GM12878 (cell line): ENCODE measurements at regions not wholly inside any gene's neighbourhood (a gene's known extent, or its start where the extent isn't known, plus 50 kb on each side); places are given as distances from the start of the nearest gene placed in this dataset.

Source experiments
- ATAC-seq: fragments of 200-7000 bp; cut with Tn5 transposase; 3 replicates; pipeline ENCODE4 v1.9.1; 2020; ENCODE audit warnings: mild to moderate bottlenecking, moderate library complexity
- BruUV-seq: library from RNA; stranded (reverse); fragments of 400-500 nt; replicated peaks from 2 replicates; lab custom pipeline; 2021; lab: Mats Ljungman, UMichigan
- CTCF ChIA-PET: fragments of 300-600 bp; sonication (Branson Sonifier 250); formaldehyde crosslinking; extraction: SDS; loops from one replicate; lab custom pipeline; 2021; ENCODE audit warnings: inconsistent platforms; lab: Yijun Ruan, JAX
- POLR2A ChIA-PET: fragments of 350-600 bp; formaldehyde crosslinking; extraction: SDS; loops from one replicate; lab custom pipeline; 2021; ENCODE audit warnings: inconsistent platforms; lab: Charles Lee
- RAD21 ChIA-PET: fragments of 300-600 bp; sonication (Branson Sonifier 250); formaldehyde crosslinking; loops from one replicate; lab custom pipeline; 2023; ENCODE audit warnings: antibody characterized with exemption; ENCODE audit not compliant: unreplicated experiment; lab: Charles Lee
- SMC1A ChIA-PET: fragments of 300-600 bp; sonication (Branson Sonifier 250); formaldehyde crosslinking; loops from one replicate; lab custom pipeline; 2023; ENCODE audit not compliant: unreplicated experiment, uncharacterized antibody; lab: Charles Lee
- DNase-seq: peaks from one replicate; pipeline ENCODE4 v3.0.0-alpha.2; 2011; ENCODE audit warnings: low read depth, low spot score
- FAIRE-seq: peaks from 3 replicates; lab custom pipeline; 2011; peaks lifted over from hg19 to GRCh38; lab: Jason Lieb, UNC
- H2AFZ ChIP-seq: 2 replicates; pipeline ENCODE4 v1.6.0; 2011; ENCODE audit warnings: low read depth, low read length, control low read depth; ENCODE audit not compliant: control insufficient read depth
- H3K27ac ChIP-seq: 2 replicates; pipeline ENCODE4 v1.5.1; 2011; ENCODE audit warnings: control low read depth; ENCODE audit not compliant: control insufficient read depth, insufficient read depth
- H3K27me3 ChIP-seq, 2 experiments: replicated peaks in 1 of 2; 2 replicates each; pipeline versions ENCODE4 v1.6.0 to v1.6.1; 2011; ENCODE audit warnings: low read length in 1 of 2; ENCODE audit not compliant: control insufficient read depth in 2 of 2, insufficient read depth in 2 of 2
- H3K36me3 ChIP-seq, 2 experiments: 2 replicates each; pipeline ENCODE4 v1.5.1; 2011; ENCODE audit warnings: low read length in 1 of 2; ENCODE audit not compliant: control insufficient read depth in 2 of 2, insufficient read depth in 2 of 2
- H3K4me1 ChIP-seq: 2 replicates; pipeline ENCODE4 v1.6.1; 2011; ENCODE audit warnings: mild to moderate bottlenecking, low read length, moderate library complexity, mixed read lengths; ENCODE audit not compliant: control insufficient read depth, insufficient read depth
- H3K4me2 ChIP-seq: 2 replicates; pipeline ENCODE4 v1.6.0; 2011; ENCODE audit warnings: control low read depth; ENCODE audit not compliant: control insufficient read depth, insufficient read depth
- H3K4me3 ChIP-seq: fragments of 200-600 bp; sonication (generic); 2 replicates; pipeline ENCODE4 v1.5.1; 2016
- H3K79me2 ChIP-seq: 2 replicates; pipeline ENCODE4 v1.6.0; 2011; ENCODE audit warnings: low read length; ENCODE audit not compliant: control insufficient read depth, insufficient read depth
- H3K9ac ChIP-seq: 2 replicates; pipeline ENCODE4 v1.8.0; 2011; ENCODE audit warnings: low read length, control low read depth, mixed read lengths; ENCODE audit not compliant: control insufficient read depth, insufficient read depth
- H3K9me3 ChIP-seq: replicated peaks from 3 replicates; pipeline ENCODE4 v1.5.1; 2011; ENCODE audit warnings: mild to moderate bottlenecking, low read length; ENCODE audit not compliant: control insufficient read depth, insufficient read depth
- H4K20me1 ChIP-seq: 2 replicates; pipeline ENCODE4 v1.6.0; 2011; ENCODE audit not compliant: control insufficient read depth, insufficient read depth
- BRCA1 ChIP-seq: IDR thresholded peaks from 2 replicates; pipeline ENCODE4 v1.6.1; 2011; ENCODE audit warnings: low read depth, low read length, improper control_type of control experiment
- CREM ChIP-seq: IDR thresholded peaks from 2 replicates; pipeline ENCODE4 v1.6.1; 2014; ENCODE audit warnings: antibody characterized with exemption, low read depth
- KLF5 ChIP-seq: fragments of 450-650 bp; IDR thresholded peaks from 2 replicates; pipeline ENCODE4 v1.6.1; 2014; ENCODE audit warnings: mild to moderate bottlenecking; ENCODE audit not compliant: partially characterized antibody
- MTA3 ChIP-seq: IDR thresholded peaks from 2 replicates; pipeline ENCODE4 v1.6.1; 2012; ENCODE audit warnings: low read length, inconsistent platforms, borderline replicate concordance
- NFXL1 ChIP-seq: fragments of 450-650 bp; IDR thresholded peaks from 2 replicates; pipeline ENCODE4 v1.6.1; 2017; ENCODE audit warnings: antibody characterized with exemption, mild to moderate bottlenecking, borderline replicate concordance
- PAX5 ChIP-seq: IDR thresholded peaks from 2 replicates; pipeline ENCODE4 v1.6.1; 2011; ENCODE audit warnings: low read depth, low read length, borderline replicate concordance
- POLR2AphosphoS2 ChIP-seq: IDR thresholded peaks from 2 replicates; pipeline ENCODE4 v1.6.1; 2011; ENCODE audit warnings: low read depth, mild to moderate bottlenecking, low read length, improper control_type of control experiment, moderate library complexity
- SUZ12 ChIP-seq: fragments of 200-600 bp; sonication (generic); IDR thresholded peaks from one replicate; pipeline ENCODE4 v1.6.1; 2018; ENCODE audit warnings: antibody characterized with exemption, mild to moderate bottlenecking; ENCODE audit not compliant: unreplicated experiment
- ZNF274 ChIP-seq: IDR thresholded peaks from one replicate; pipeline ENCODE4 v1.8.0; 2011; ENCODE audit not compliant: insufficient read length, insufficient read depth
- WGBS: methylation state at CpG from one replicate; pipeline ENCODE4 v1.1.6; 2016; ENCODE audit warnings: low lambda C conversion rate; ENCODE audit not compliant: insufficient replicate concordance, insufficient coverage; ENCODE audit errors: missing lambda C conversion rate; 5-methylcytosine and 5-hydroxymethylcytosine counted together
- in situ Hi-C: fragments of 300-500 bp; cut with MboI; formaldehyde crosslinking; loops from 9 replicates; pipeline ENCODE4 v1.14.3; 2018; ENCODE audit warnings: mixed read lengths
- intact Hi-C: fragments of 100-400 bp; cut with micrococcal nuclease; formaldehyde crosslinking; loops from one replicate; pipeline ENCODE4 v1.14.2; 2022; ENCODE audit not compliant: unreplicated experiment
- TF ChIP-seq, protein P1 (sequence below): fragments of 150-350 bp; IDR thresholded peaks from 2 replicates; pipeline ENCODE4 v1.6.1; 2016; ENCODE audit warnings: low read depth, low read length
- TF ChIP-seq, protein P2 (sequence below): fragments of 150-350 bp; IDR thresholded peaks from 2 replicates; pipeline ENCODE4 v1.6.1; 2014; ENCODE audit warnings: mild to moderate bottlenecking, low read depth, low read length
- TF ChIP-seq, protein P3 (sequence below): IDR thresholded peaks from 2 replicates; pipeline ENCODE4 v1.6.1; 2011; ENCODE audit warnings: borderline replicate concordance, low read depth, mild to moderate bottlenecking, moderate library complexity, low read length; ENCODE audit not compliant: insufficient read depth, poor library complexity, severe bottlenecking
- TF ChIP-seq, protein P4 (sequence below): IDR thresholded peaks from 2 replicates; pipeline ENCODE4 v1.6.1; 2012; ENCODE audit warnings: improper control_type of control experiment, low read depth, low read length; ENCODE audit not compliant: insufficient replicate concordance

DNA sequence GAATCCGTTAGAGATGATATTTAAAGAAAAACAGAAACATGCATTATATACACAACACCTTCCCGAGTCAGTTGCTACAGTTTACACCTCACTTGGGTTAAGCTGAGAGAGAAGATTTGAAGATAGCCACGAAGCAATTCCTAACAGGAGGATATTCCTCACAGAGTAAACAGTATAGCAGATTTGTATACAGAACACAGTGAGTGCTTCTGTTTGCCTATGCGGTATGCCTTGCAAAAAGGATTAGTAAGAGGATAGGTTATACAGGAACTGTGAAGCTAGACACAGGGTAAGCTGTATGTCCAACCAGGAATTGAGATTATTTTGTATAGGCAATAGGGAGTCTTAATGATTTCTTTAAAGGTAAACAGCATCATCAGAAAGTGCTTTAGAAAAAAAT is 471.8 kb downstream of the LIG4 start:
- Histone ChIP-seq H3K9me3 (no peaks in the 10 kb centered on the region), H3K4me3 (no peak overlapping the region), H3K9ac (no peak overlapping the region), H3K27me3 (no peaks in the 10 kb centered on the region), H3K36me3 (no peaks in the 10 kb centered on the region), H4K20me1 (no peaks in the 10 kb centered on the region), H3K27ac (no peak overlapping the region), H3K79me2 (no peaks in the 10 kb centered on the region), H3K4me1 (no peaks in the 10 kb centered on the region), H3K4me2 (no peak overlapping the region), H2AFZ (no peak overlapping the region)
- DNase-seq = no peak
- intact Hi-C loops = no loop called here
- BruUV-seq = no TSS peak
- in situ Hi-C loops = no loop called here
- WGBS = 13% methylated on average over 4 of the region's 4 CpGs
- ChIA-PET SMC1A (no interaction called here), RAD21 (no interaction called here), POLR2A (no interaction called here), CTCF (no interaction called here)
- no peak for FAIRE-seq
- ATAC-seq = no peak
- TF ChIP-seq PAX5 (no peak), KLF5 (no peak), NFXL1 (no peak), BRCA1 (no peak), MTA3 (no peak), CREM (no peak), POLR2AphosphoS2 (no peak), SUZ12 (no peak), ZNF274 (no peak)
- TF ChIP-seq, protein P1, sequence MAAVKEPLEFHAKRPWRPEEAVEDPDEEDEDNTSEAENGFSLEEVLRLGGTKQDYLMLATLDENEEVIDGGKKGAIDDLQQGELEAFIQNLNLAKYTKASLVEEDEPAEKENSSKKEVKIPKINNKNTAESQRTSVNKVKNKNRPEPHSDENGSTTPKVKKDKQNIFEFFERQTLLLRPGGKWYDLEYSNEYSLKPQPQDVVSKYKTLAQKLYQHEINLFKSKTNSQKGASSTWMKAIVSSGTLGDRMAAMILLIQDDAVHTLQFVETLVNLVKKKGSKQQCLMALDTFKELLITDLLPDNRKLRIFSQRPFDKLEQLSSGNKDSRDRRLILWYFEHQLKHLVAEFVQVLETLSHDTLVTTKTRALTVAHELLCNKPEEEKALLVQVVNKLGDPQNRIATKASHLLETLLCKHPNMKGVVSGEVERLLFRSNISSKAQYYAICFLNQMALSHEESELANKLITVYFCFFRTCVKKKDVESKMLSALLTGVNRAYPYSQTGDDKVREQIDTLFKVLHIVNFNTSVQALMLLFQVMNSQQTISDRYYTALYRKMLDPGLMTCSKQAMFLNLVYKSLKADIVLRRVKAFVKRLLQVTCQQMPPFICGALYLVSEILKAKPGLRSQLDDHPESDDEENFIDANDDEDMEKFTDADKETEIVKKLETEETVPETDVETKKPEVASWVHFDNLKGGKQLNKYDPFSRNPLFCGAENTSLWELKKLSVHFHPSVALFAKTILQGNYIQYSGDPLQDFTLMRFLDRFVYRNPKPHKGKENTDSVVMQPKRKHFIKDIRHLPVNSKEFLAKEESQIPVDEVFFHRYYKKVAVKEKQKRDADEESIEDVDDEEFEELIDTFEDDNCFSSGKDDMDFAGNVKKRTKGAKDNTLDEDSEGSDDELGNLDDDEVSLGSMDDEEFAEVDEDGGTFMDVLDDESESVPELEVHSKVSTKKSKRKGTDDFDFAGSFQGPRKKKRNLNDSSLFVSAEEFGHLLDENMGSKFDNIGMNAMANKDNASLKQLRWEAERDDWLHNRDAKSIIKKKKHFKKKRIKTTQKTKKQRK = no peak
- TF ChIP-seq, protein P2, sequence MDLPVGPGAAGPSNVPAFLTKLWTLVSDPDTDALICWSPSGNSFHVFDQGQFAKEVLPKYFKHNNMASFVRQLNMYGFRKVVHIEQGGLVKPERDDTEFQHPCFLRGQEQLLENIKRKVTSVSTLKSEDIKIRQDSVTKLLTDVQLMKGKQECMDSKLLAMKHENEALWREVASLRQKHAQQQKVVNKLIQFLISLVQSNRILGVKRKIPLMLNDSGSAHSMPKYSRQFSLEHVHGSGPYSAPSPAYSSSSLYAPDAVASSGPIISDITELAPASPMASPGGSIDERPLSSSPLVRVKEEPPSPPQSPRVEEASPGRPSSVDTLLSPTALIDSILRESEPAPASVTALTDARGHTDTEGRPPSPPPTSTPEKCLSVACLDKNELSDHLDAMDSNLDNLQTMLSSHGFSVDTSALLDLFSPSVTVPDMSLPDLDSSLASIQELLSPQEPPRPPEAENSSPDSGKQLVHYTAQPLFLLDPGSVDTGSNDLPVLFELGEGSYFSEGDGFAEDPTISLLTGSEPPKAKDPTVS = no peak
- TF ChIP-seq, protein P3, sequence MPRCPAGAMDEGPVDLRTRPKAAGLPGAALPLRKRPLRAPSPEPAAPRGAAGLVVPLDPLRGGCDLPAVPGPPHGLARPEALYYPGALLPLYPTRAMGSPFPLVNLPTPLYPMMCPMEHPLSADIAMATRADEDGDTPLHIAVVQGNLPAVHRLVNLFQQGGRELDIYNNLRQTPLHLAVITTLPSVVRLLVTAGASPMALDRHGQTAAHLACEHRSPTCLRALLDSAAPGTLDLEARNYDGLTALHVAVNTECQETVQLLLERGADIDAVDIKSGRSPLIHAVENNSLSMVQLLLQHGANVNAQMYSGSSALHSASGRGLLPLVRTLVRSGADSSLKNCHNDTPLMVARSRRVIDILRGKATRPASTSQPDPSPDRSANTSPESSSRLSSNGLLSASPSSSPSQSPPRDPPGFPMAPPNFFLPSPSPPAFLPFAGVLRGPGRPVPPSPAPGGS = no peak
- TF ChIP-seq, protein P4, sequence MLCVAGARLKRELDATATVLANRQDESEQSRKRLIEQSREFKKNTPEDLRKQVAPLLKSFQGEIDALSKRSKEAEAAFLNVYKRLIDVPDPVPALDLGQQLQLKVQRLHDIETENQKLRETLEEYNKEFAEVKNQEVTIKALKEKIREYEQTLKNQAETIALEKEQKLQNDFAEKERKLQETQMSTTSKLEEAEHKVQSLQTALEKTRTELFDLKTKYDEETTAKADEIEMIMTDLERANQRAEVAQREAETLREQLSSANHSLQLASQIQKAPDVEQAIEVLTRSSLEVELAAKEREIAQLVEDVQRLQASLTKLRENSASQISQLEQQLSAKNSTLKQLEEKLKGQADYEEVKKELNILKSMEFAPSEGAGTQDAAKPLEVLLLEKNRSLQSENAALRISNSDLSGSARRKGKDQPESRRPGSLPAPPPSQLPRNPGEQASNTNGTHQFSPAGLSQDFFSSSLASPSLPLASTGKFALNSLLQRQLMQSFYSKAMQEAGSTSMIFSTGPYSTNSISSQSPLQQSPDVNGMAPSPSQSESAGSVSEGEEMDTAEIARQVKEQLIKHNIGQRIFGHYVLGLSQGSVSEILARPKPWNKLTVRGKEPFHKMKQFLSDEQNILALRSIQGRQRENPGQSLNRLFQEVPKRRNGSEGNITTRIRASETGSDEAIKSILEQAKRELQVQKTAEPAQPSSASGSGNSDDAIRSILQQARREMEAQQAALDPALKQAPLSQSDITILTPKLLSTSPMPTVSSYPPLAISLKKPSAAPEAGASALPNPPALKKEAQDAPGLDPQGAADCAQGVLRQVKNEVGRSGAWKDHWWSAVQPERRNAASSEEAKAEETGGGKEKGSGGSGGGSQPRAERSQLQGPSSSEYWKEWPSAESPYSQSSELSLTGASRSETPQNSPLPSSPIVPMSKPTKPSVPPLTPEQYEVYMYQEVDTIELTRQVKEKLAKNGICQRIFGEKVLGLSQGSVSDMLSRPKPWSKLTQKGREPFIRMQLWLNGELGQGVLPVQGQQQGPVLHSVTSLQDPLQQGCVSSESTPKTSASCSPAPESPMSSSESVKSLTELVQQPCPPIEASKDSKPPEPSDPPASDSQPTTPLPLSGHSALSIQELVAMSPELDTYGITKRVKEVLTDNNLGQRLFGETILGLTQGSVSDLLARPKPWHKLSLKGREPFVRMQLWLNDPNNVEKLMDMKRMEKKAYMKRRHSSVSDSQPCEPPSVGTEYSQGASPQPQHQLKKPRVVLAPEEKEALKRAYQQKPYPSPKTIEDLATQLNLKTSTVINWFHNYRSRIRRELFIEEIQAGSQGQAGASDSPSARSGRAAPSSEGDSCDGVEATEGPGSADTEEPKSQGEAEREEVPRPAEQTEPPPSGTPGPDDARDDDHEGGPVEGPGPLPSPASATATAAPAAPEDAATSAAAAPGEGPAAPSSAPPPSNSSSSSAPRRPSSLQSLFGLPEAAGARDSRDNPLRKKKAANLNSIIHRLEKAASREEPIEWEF = no peak
